Naive thymus-derived CD4-positive, alpha-beta T cell (primary cell): ENCODE measurements at regions not wholly inside any gene's neighbourhood (a gene's known extent, or its start where the extent isn't known, plus 50 kb on each side); places are given as distances from the start of the nearest gene placed in this dataset.
"Not testable (repeated sequence)": the region's sequence is repeated elsewhere in the genome, so short reads cannot be mapped to it uniquely, and the experiment has no call there.

Source experiments
- ATAC-seq: fragments of 150-1000 bp; cut with Tn5 transposase; 2 replicates; pipeline ENCODE4 v1.10.0; 2021; ENCODE audit warnings: mild to moderate bottlenecking, moderate library complexity
- CTCF ChIA-PET: fragments of 350-600 bp; sonication (Branson Sonifier 250); formaldehyde crosslinking; loops from one replicate; lab custom pipeline; 2021; ENCODE audit warnings: antibody characterized with exemption; lab: Charles Lee
- POLR2A ChIA-PET: fragments of 350-600 bp; sonication (Branson Sonifier 250); formaldehyde crosslinking; loops from one replicate; lab custom pipeline; 2021; ENCODE audit warnings: antibody characterized with exemption, inconsistent platforms; lab: Charles Lee
- DNase-seq, 9 donors: peaks; one replicate each; pipeline versions ENCODE4 v3.0.0 to v3.0.0-alpha.2; 2020 to 2022; ENCODE audit warnings: mixed read lengths in 1 of 9
- H3K27ac ChIP-seq: one replicate; pipeline ENCODE4 v1.7.0; 2013; ENCODE audit warnings: mild to moderate bottlenecking, low read depth, low read length, moderate library complexity
- H3K27me3 ChIP-seq, 2 donors: one replicate each; pipeline ENCODE4 v1.7.0; 2013; ENCODE audit warnings: low read length in 2 of 2, mild to moderate bottlenecking in 2 of 2, moderate library complexity in 2 of 2; ENCODE audit not compliant: control insufficient read depth in 2 of 2, insufficient read depth in 2 of 2
- H3K36me3 ChIP-seq, 3 experiments: 1 replicate in 2 of 3; 2 replicates in 1 of 3; pipeline ENCODE4 v1.7.0; 2013; ENCODE audit warnings: low read length in 3 of 3, mild to moderate bottlenecking in 3 of 3, moderate library complexity in 1 of 3; ENCODE audit not compliant: insufficient read depth in 3 of 3, control insufficient read depth in 2 of 3
- H3K4me1 ChIP-seq, 2 donors: one replicate each; pipeline ENCODE4 v1.7.0; 2013; ENCODE audit warnings: low read length in 2 of 2, mild to moderate bottlenecking in 2 of 2, moderate library complexity in 1 of 2; ENCODE audit not compliant: control insufficient read depth in 2 of 2, insufficient read depth in 2 of 2
- H3K4me3 ChIP-seq: 2 replicates; pipeline ENCODE4 v1.7.0; 2013; ENCODE audit warnings: mild to moderate bottlenecking, low read length
- H3K9me3 ChIP-seq, 3 experiments: 1 replicate in 2 of 3; 2 replicates in 1 of 3; pipeline ENCODE4 v1.7.0; 2013; ENCODE audit warnings: low read length in 3 of 3; ENCODE audit not compliant: control insufficient read depth in 2 of 3
- H3K27ac Mint-ChIP-seq, 9 donors: one replicate each; pipeline ENCODE4 v1.8.0; 2020 to 2022; ENCODE audit warnings: mixed read lengths in 9 of 9, mild to moderate bottlenecking in 8 of 9, moderate library complexity in 5 of 9, inconsistent platforms in 2 of 9
- H3K27me3 Mint-ChIP-seq, 5 donors: one replicate each; pipeline ENCODE4 v1.8.0; 2021 to 2022; ENCODE audit warnings: mixed read lengths in 5 of 5, mild to moderate bottlenecking in 1 of 5
- H3K36me3 Mint-ChIP-seq, 5 donors: one replicate each; pipeline ENCODE4 v1.8.0; 2020 to 2022; ENCODE audit warnings: mixed read lengths in 5 of 5, mild to moderate bottlenecking in 3 of 5, inconsistent platforms in 1 of 5
- H3K4me1 Mint-ChIP-seq, 7 donors: one replicate each; pipeline ENCODE4 v1.8.0; 2020 to 2022; ENCODE audit warnings: mixed read lengths in 7 of 7, mild to moderate bottlenecking in 3 of 7, inconsistent platforms in 1 of 7
- H3K4me3 Mint-ChIP-seq, 10 donors: one replicate each; pipeline ENCODE4 v1.8.0; 2020 to 2022; ENCODE audit warnings: mild to moderate bottlenecking in 10 of 10, mixed read lengths in 10 of 10, moderate library complexity in 6 of 10, inconsistent platforms in 2 of 10
- H3K9me3 Mint-ChIP-seq, 11 donors: one replicate each; pipeline ENCODE4 v1.8.0; 2020 to 2022; ENCODE audit warnings: mixed read lengths in 11 of 11, mild to moderate bottlenecking in 4 of 11, inconsistent platforms in 1 of 11, moderate library complexity in 1 of 11
- intact Hi-C, 2 donors: fragments of 100-400 bp; cut with micrococcal nuclease; formaldehyde crosslinking; loops; one replicate each; pipeline ENCODE4 v1.15.1; 2023

DNA sequence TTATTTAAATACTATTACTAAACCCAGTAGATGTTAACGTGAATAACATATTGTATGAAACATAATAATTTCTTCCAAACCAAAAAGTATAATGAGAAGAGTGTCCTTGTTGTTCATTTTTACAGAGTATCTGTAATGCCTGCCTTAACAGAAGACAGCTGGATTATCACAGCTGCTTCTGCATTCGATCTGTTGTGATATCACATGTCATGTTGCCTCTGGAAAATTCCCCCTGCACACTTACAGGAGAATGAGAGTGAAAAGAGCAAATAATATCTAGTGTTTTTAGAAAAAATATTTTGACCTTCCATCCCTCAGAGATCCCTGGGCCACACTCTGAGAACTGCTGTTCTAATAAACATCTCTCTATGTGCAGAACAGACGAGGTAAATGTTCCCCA lies 240.1 kb upstream of the NOCT start:
- Mint-ChIP-seq H3K4me1 (no peaks in the 10 kb centered on the region), H3K27me3 (peaks cover 0 to 6% (median 0%) of the 10 kb centered on the region in 5 donors), H3K36me3 (no peaks in the 10 kb centered on the region), H3K9me3 (peaks cover 0 to 3% (median 0%) of the 10 kb centered on the region in 11 donors), H3K4me3 (no peak overlapping the region), H3K27ac (no peak overlapping the region)
- no peak for ATAC-seq
- no peaks in the 10 kb centered on the region for H3K4me1 ChIP-seq
- H3K36me3 ChIP-seq: no peaks in the 10 kb centered on the region
- no peaks in the 10 kb centered on the region for H3K9me3 ChIP-seq
- no peak overlapping the region for H3K27ac ChIP-seq
- ChIA-PET CTCF (no interaction called here), POLR2A (no interaction called here)
- no peak for DNase-seq
- intact Hi-C loops: no loop called here
- H3K27me3 ChIP-seq: no peaks in the 10 kb centered on the region
- H3K4me3 ChIP-seq: no peak overlapping the region

- H3K4me1 Mint-ChIP-seq: no peaks in the 10 kb centered on the region
- intact Hi-C loops: no loop called here
- ATAC-seq (no peak), DNase-seq (no peak)
- Histone ChIP-seq H3K36me3 (no peaks in the 10 kb centered on the region), H3K27ac (no peak overlapping the region), H3K27me3 (no peaks in the 10 kb centered on the region), H3K9me3 (no peaks in the 10 kb centered on the region), H3K4me1 (no peaks in the 10 kb centered on the region), H3K4me3 (no peak overlapping the region)
- H3K27me3 Mint-ChIP-seq: peaks cover 0 to 6% (median 4%) of the 10 kb centered on the region in 5 donors
- ChIA-PET CTCF (no interaction called here), POLR2A (no interaction called here)
- H3K4me3 Mint-ChIP-seq: no peak overlapping the region
- H3K36me3 Mint-ChIP-seq: no peaks in the 10 kb centered on the region
- no peak overlapping the region for H3K27ac Mint-ChIP-seq
- H3K9me3 Mint-ChIP-seq: peaks cover 0 to 3% (median 0%) of the 10 kb centered on the region in 11 donors
These were observed 240.6 kb upstream of the NOCT start for GRCh38 chr4:138774940-138775339.

GRCh38 chr4:138774125-138774524 lies 241.5 kb upstream of the NOCT start:
- ATAC-seq, H3K9me3 Mint-ChIP-seq, H3K9me3 ChIP-seq, intact Hi-C loops, H3K27me3 Mint-ChIP-seq, H3K27me3 ChIP-seq, H3K36me3 Mint-ChIP-seq, CTCF ChIA-PET, H3K36me3 ChIP-seq, H3K4me3 Mint-ChIP-seq, H3K4me1 ChIP-seq, H3K4me3 ChIP-seq, H3K4me1 Mint-ChIP-seq, DNase-seq, POLR2A ChIA-PET, H3K27ac ChIP-seq, H3K27ac Mint-ChIP-seq: not testable (repeated sequence)

DNA sequence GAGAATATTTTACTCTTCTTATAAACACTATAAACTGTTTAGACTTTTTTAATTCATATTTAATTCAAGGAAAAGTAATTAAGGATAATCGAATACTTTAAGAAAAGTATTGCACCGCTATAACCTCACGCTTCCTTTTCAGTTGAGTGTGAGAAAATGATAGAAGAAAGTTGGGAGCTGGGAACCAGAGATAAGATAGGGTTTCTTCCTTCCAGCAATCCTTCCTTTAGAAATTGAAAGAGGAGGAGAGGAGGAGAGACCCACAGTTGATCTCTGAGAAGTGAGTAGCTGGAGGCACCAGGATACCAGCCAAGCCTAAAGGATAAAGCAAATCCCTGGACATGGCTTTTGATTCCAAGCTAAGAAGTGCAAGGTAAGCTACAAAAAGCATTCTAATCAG lies 242.3 kb upstream of the NOCT start:
- no peaks in the 10 kb centered on the region for H3K9me3 ChIP-seq
- no peak for DNase-seq
- Mint-ChIP-seq H3K36me3 (no peaks in the 10 kb centered on the region), H3K27ac (no peak overlapping the region), H3K4me3 (no peak overlapping the region), H3K27me3 (peaks cover 0 to 15% (median 9%) of the 10 kb centered on the region in 5 donors), H3K9me3 (peaks cover 0 to 9% (median 0%) of the 10 kb centered on the region in 11 donors), H3K4me1 (no peaks in the 10 kb centered on the region)
- no peak overlapping the region for H3K4me3 ChIP-seq
- ChIA-PET POLR2A (no interaction called here), CTCF (no interaction called here)
- no peaks in the 10 kb centered on the region for H3K4me1 ChIP-seq
- no peak for ATAC-seq
- no peaks in the 10 kb centered on the region for H3K36me3 ChIP-seq
- intact Hi-C loops: no loop called here
- H3K27me3 ChIP-seq: no peaks in the 10 kb centered on the region
- no peak overlapping the region for H3K27ac ChIP-seq

GRCh38 chr4:138772366-138772765 lies 243.2 kb upstream of the NOCT start:
- intact Hi-C loops: no loop called here
- no peaks in the 10 kb centered on the region for H3K27me3 ChIP-seq
- peaks cover 0 to 8% (median 0%) of the 10 kb centered on the region in 11 donors for H3K9me3 Mint-ChIP-seq
- H3K27ac ChIP-seq: no peak overlapping the region
- ChIA-PET POLR2A (no interaction called here), CTCF (no interaction called here)
- H3K36me3 ChIP-seq: no peaks in the 10 kb centered on the region
- ATAC-seq: no peak
- no peaks in the 10 kb centered on the region for H3K9me3 ChIP-seq
- H3K4me3 Mint-ChIP-seq: no peak overlapping the region
- no peaks in the 10 kb centered on the region for H3K4me1 Mint-ChIP-seq
- H3K4me1 ChIP-seq: no peaks in the 10 kb centered on the region
- H3K27me3 Mint-ChIP-seq: peaks cover 0 to 15% (median 12%) of the 10 kb centered on the region in 5 donors
- no peak overlapping the region for H3K4me3 ChIP-seq
- H3K36me3 Mint-ChIP-seq: no peaks in the 10 kb centered on the region
- no peak for DNase-seq
- no peak overlapping the region for H3K27ac Mint-ChIP-seq

GRCh38 chr4:138770818-138771217 lies 244.8 kb upstream of the NOCT start:
- no peaks in the 10 kb centered on the region for H3K4me1 Mint-ChIP-seq
- ChIA-PET CTCF (no interaction called here), POLR2A (no interaction called here)
- no peak overlapping the region for H3K27ac ChIP-seq
- H3K36me3 ChIP-seq: no peaks in the 10 kb centered on the region
- no peak for ATAC-seq
- no peaks in the 10 kb centered on the region for H3K4me1 ChIP-seq
- DNase-seq: no peak
- no peaks in the 10 kb centered on the region for H3K27me3 ChIP-seq
- peaks cover 0 to 15% (median 12%) of the 10 kb centered on the region in 5 donors for H3K27me3 Mint-ChIP-seq
- H3K36me3 Mint-ChIP-seq: no peaks in the 10 kb centered on the region
- no peak overlapping the region for H3K4me3 ChIP-seq
- H3K9me3 ChIP-seq: no peaks in the 10 kb centered on the region
- no peak overlapping the region for H3K4me3 Mint-ChIP-seq
- intact Hi-C loops: no loop called here
- H3K27ac Mint-ChIP-seq: no peak overlapping the region
- H3K9me3 Mint-ChIP-seq: peaks cover 0 to 6% (median 0%) of the 10 kb centered on the region in 11 donors

- Mint-ChIP-seq H3K9me3 (peaks cover 0 to 8% (median 0%) of the 10 kb centered on the region in 11 donors), H3K27me3 (peaks cover 0 to 15% (median 6%) of the 10 kb centered on the region in 5 donors), H3K4me3 (no peak overlapping the region), H3K36me3 (no peaks in the 10 kb centered on the region), H3K4me1 (no peaks in the 10 kb centered on the region), H3K27ac (no peak overlapping the region)
- H3K9me3 ChIP-seq: no peaks in the 10 kb centered on the region
- DNase-seq: no peak
- no peaks in the 10 kb centered on the region for H3K36me3 ChIP-seq
- no peak overlapping the region for H3K27ac ChIP-seq
- CTCF ChIA-PET: no interaction called here
- no peaks in the 10 kb centered on the region for H3K27me3 ChIP-seq
- H3K4me3 ChIP-seq: no peak overlapping the region
- H3K4me1 ChIP-seq: no peaks in the 10 kb centered on the region
- intact Hi-C loops: no loop called here
- POLR2A ChIA-PET: no interaction called here
- ATAC-seq: no peak
These were observed 249.2 kb upstream of the NOCT start for GRCh38 chr4:138766332-138766731.
